AG04450 (cell line): ENCODE measurements at regions not wholly inside any gene's neighbourhood (a gene's known extent, or its start where the extent isn't known, plus 50 kb on each side); places are given as distances from the start of the nearest gene placed in this dataset.

Experiments
- CTCF ChIA-PET: fragments of 300-600, 350-600 bp; formaldehyde crosslinking; extraction: SDS; loops from one replicate; lab custom pipeline; 2022; ENCODE audit warnings: antibody characterized with exemption, inconsistent platforms; lab: Charles Lee
- POLR2A ChIA-PET: fragments of 350-600 bp; formaldehyde crosslinking; extraction: SDS; loops from one replicate; lab custom pipeline; 2021; ENCODE audit warnings: antibody characterized with exemption, inconsistent platforms; lab: Yijun Ruan, JAX
- DNase-seq: peaks from one replicate; pipeline ENCODE4 v3.0.0-alpha.2; 2011; ENCODE audit warnings: low read depth, low spot score
- H3K27ac ChIP-seq: one replicate; pipeline ENCODE4 v1.5.1; 2012; ENCODE audit warnings: low read depth, low read length, control low read depth
- H3K27me3 ChIP-seq: one replicate; pipeline ENCODE4 v1.6.0; 2012; ENCODE audit warnings: low read length; ENCODE audit not compliant: control insufficient read depth, insufficient read depth
- H3K4me3 ChIP-seq: 2 replicates; pipeline ENCODE4 v1.5.1; 2011; ENCODE audit warnings: mild to moderate bottlenecking, low read depth, low read length, control low read depth
- H3K9me3 ChIP-seq: 2 replicates; pipeline ENCODE4 v1.5.1; 2012; ENCODE audit warnings: low read length; ENCODE audit not compliant: control insufficient read depth, insufficient read depth
- TF ChIP-seq, protein P1 (sequence below): IDR thresholded peaks from 2 replicates; pipeline ENCODE4 v1.5.1; 2011; ENCODE audit warnings: low read depth, low read length, control low read depth, inconsistent platforms

DNA sequence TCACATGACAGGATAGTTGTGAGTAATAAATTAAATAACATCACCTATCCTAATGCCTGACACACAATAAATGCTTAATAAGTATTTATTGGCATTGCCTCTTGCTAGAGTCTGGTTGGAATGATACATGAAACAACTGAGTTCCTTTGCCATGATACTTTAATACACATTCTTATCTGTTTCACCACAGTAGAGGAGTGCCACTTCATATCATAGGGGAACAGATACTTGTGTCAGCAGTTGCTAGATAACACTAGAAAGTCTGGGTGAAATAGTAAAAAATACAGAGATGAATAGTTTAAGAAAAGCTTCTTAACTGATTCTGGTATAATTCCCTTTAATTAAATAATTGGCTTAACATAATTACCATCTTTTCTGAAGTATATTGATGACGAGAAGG lies 380.0 kb upstream of the GOLIM4 start:
- TF ChIP-seq, protein P1, sequence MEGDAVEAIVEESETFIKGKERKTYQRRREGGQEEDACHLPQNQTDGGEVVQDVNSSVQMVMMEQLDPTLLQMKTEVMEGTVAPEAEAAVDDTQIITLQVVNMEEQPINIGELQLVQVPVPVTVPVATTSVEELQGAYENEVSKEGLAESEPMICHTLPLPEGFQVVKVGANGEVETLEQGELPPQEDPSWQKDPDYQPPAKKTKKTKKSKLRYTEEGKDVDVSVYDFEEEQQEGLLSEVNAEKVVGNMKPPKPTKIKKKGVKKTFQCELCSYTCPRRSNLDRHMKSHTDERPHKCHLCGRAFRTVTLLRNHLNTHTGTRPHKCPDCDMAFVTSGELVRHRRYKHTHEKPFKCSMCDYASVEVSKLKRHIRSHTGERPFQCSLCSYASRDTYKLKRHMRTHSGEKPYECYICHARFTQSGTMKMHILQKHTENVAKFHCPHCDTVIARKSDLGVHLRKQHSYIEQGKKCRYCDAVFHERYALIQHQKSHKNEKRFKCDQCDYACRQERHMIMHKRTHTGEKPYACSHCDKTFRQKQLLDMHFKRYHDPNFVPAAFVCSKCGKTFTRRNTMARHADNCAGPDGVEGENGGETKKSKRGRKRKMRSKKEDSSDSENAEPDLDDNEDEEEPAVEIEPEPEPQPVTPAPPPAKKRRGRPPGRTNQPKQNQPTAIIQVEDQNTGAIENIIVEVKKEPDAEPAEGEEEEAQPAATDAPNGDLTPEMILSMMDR: no peak
- Histone ChIP-seq H3K4me3 (no peak overlapping the region), H3K27ac (no peak overlapping the region), H3K27me3 (no peaks in the 10 kb centered on the region), H3K9me3 (no peaks in the 10 kb centered on the region)
- CTCF ChIA-PET: no interaction called here
- POLR2A ChIA-PET: no interaction called here
- DNase-seq: no peak

- CTCF ChIA-PET: interaction anchor here (2.5 kb wide), 1 partner anchor 262 kb away, joined by 10 read pairs; no protein-coding TSS in a partner anchor
- no peak overlapping the region for H3K27ac ChIP-seq
- H3K4me3 ChIP-seq: no peak overlapping the region
- no peaks in the 10 kb centered on the region for H3K9me3 ChIP-seq
- TF ChIP-seq, protein P1: no peak
- no peaks in the 10 kb centered on the region for H3K27me3 ChIP-seq
- DNase-seq: no peak
- POLR2A ChIA-PET: no interaction called here
Observed at GRCh38 chr3:168473334-168473890, 377.7 kb upstream of the GOLIM4 start.

GRCh38 chr3:168472783-168473182 lies 377.1 kb upstream of the GOLIM4 start:
- no peak for DNase-seq
- ChIA-PET CTCF (interaction anchor here (2.5 kb wide), 1 partner anchor 261 kb away, joined by 10 read pairs; no protein-coding TSS in a partner anchor), POLR2A (no interaction called here)
- H3K9me3 ChIP-seq: no peaks in the 10 kb centered on the region
- no peaks in the 10 kb centered on the region for H3K27me3 ChIP-seq
- H3K4me3 ChIP-seq: no peak overlapping the region
- TF ChIP-seq, protein P1: no peak
- H3K27ac ChIP-seq: no peak overlapping the region

- no peak overlapping the region for H3K27ac ChIP-seq
- no peaks in the 10 kb centered on the region for H3K9me3 ChIP-seq
- POLR2A ChIA-PET: no interaction called here
- H3K27me3 ChIP-seq: no peaks in the 10 kb centered on the region
- CTCF ChIA-PET: interaction anchor here (0.5 to 3.4 kb wide), 6 partner anchors 41 to 422 kb away, joined by 3 to 49 read pairs (median 6); no protein-coding TSS in a partner anchor
- TF ChIP-seq, protein P1: no peak
- no peak overlapping the region for H3K4me3 ChIP-seq
- DNase-seq: no peak
Observed at GRCh38 chr3:168470380-168470779, 374.7 kb upstream of the GOLIM4 start.

GRCh38 chr3:168469436-168469835 lies 373.7 kb upstream of the GOLIM4 start:
- H3K4me3 ChIP-seq: no peak overlapping the region
- ChIA-PET POLR2A (no interaction called here), CTCF (interaction anchor here (1.2 to 3.4 kb wide), 8 partner anchors 10 to 396 kb away, joined by 4 to 49 read pairs (median 5); no protein-coding TSS in a partner anchor)
- no peaks in the 10 kb centered on the region for H3K27me3 ChIP-seq
- DNase-seq: no peak
- no peaks in the 10 kb centered on the region for H3K9me3 ChIP-seq
- H3K27ac ChIP-seq: no peak overlapping the region
- TF ChIP-seq, protein P1: no peak
